SK-N-SH (cell line): ENCODE measurements at regions not wholly inside any gene's neighbourhood (a gene's known extent, or its start where the extent isn't known, plus 50 kb on each side); places are given as distances from the start of the nearest gene placed in this dataset.

Experiments used
- CTCF ChIA-PET: fragments of 300-600, 350-600 bp; formaldehyde crosslinking; extraction: SDS; loops from one replicate; lab custom pipeline; 2021; lab: Yijun Ruan, JAX
- POLR2A ChIA-PET: fragments of 350-600 bp; sonication (Branson Sonifier 250); formaldehyde crosslinking; extraction: SDS; loops from one replicate; lab custom pipeline; 2020; ENCODE audit warnings: antibody characterized with exemption, inconsistent platforms; lab: Yijun Ruan, JAX
- DNase-seq: peaks from one replicate; pipeline ENCODE4 v3.0.0; 2012
- H2AFZ ChIP-seq: fragments of 200-600 bp; sonication (generic); 2 replicates; pipeline ENCODE4 v1.8.1; 2016; ENCODE audit warnings: antibody characterized with exemption, mild to moderate bottlenecking, low read depth
- H3F3A ChIP-seq: fragments of 200-600 bp; sonication (generic); replicated peaks from 2 replicates; pipeline ENCODE3; 2016; ENCODE audit warnings: antibody characterized with exemption, mild to moderate bottlenecking; ENCODE audit not compliant: insufficient read depth
- H3K27ac ChIP-seq, 2 experiments: fragments of 200-500 bp in 1 of 2; fragments of 200-600 bp in 1 of 2; sonication (Bioruptor generic) in 1 of 2; sonication (generic), shearing (Covaris generic) in 1 of 2; 2 replicates each; pipeline versions ENCODE4 v1.5.1 to v1.6.1; 2014 to 2016; ENCODE audit warnings: low read depth in 2 of 2, inconsistent platforms in 1 of 2, low read length in 1 of 2, mild to moderate bottlenecking in 1 of 2, mixed read lengths in 1 of 2
- H3K27me3 ChIP-seq: fragments of 200-600 bp; sonication (generic), shearing (Covaris generic); 2 replicates; pipeline ENCODE4 v1.6.1; 2016; ENCODE audit warnings: mixed run types; ENCODE audit not compliant: insufficient read depth
- H3K36me3 ChIP-seq, 2 experiments: fragments of 200-500 bp in 1 of 2; fragments of 200-600 bp in 1 of 2; sonication (Bioruptor generic) in 1 of 2; sonication (generic) in 1 of 2; replicated peaks in 1 of 2; 2 replicates each; pipeline versions ENCODE3 to v1.5.1; 2014 to 2016; ENCODE audit warnings: low read length in 1 of 2, mild to moderate bottlenecking in 1 of 2; ENCODE audit not compliant: insufficient read depth in 2 of 2, control insufficient read depth in 1 of 2
- H3K4me1 ChIP-seq, 2 experiments: fragments of 200-500 bp in 1 of 2; fragments of 200-600 bp in 1 of 2; sonication (Bioruptor generic) in 1 of 2; sonication (generic), shearing (Covaris generic) in 1 of 2; 2 replicates each; pipeline versions ENCODE4 v1.5.1 to v1.6.1; 2014 to 2016; ENCODE audit warnings: low read depth in 1 of 2, low read length in 1 of 2, mixed run types in 1 of 2; ENCODE audit not compliant: insufficient read depth in 2 of 2, control insufficient read depth in 1 of 2
- H3K4me2 ChIP-seq: fragments of 200-600 bp; sonication (generic), shearing (Covaris generic); 2 replicates; pipeline ENCODE4 v1.6.1; 2017; ENCODE audit warnings: mixed run types
- H3K4me3 ChIP-seq, 2 experiments: fragments of 200-500 bp in 1 of 2; fragments of 200-600 bp in 1 of 2; sonication (Bioruptor generic) in 1 of 2; sonication (generic), shearing (Covaris generic) in 1 of 2; 2 replicates each; pipeline versions ENCODE4 v1.5.1 to v1.8.1; 2014 to 2016; ENCODE audit warnings: low read depth in 2 of 2, inconsistent platforms in 1 of 2, low read length in 1 of 2, mild to moderate bottlenecking in 1 of 2, mixed read lengths in 1 of 2, moderate library complexity in 1 of 2
- H3K79me2 ChIP-seq: fragments of 200-600 bp; sonication (generic); 2 replicates; pipeline ENCODE4 v1.8.1; 2017; ENCODE audit warnings: mild to moderate bottlenecking; ENCODE audit not compliant: insufficient read depth
- H3K9ac ChIP-seq: fragments of 200-600 bp; sonication (generic); 2 replicates; pipeline ENCODE4 v1.6.1; 2017; ENCODE audit warnings: mixed run types
- H3K9me2 ChIP-seq: fragments of 200-600 bp; sonication (generic); 2 replicates; pipeline ENCODE4 v1.6.1; 2017; ENCODE audit warnings: mixed run types
- H3K9me3 ChIP-seq: fragments of 200-600 bp; sonication (generic); 2 replicates; pipeline ENCODE4 v1.6.1; 2017; ENCODE audit warnings: mixed run types, mild to moderate bottlenecking, moderate library complexity
- H4K20me1 ChIP-seq: fragments of 200-600 bp; sonication (generic); 2 replicates; pipeline ENCODE4 v1.6.1; 2017; ENCODE audit warnings: mild to moderate bottlenecking, mixed run types; ENCODE audit not compliant: insufficient read depth
- ELF1 ChIP-seq: IDR thresholded peaks from 2 replicates; pipeline ENCODE4 v1.4.0; 2012
- FOXM1 ChIP-seq: IDR thresholded peaks from 2 replicates; pipeline ENCODE4 v1.4.0; 2012; ENCODE audit warnings: low read depth, mild to moderate bottlenecking
- GABPA ChIP-seq: IDR thresholded peaks from 2 replicates; pipeline ENCODE4 v1.4.0; 2012; ENCODE audit warnings: low read depth, mild to moderate bottlenecking
- GATA2 ChIP-seq: sonication (generic); formaldehyde crosslinking; IDR thresholded peaks from 2 replicates; pipeline ENCODE4 v1.5.0; 2020; ENCODE audit warnings: mild to moderate bottlenecking, missing genetic modification reagents
- NFIC ChIP-seq: IDR thresholded peaks from 2 replicates; pipeline ENCODE4 v1.4.0; 2012; ENCODE audit warnings: borderline replicate concordance
- RCOR1 ChIP-seq: fragments of 150-350 bp; IDR thresholded peaks from 2 replicates; pipeline ENCODE4 v1.6.1; 2017; ENCODE audit warnings: antibody characterized with exemption, low read length
- RFX5 ChIP-seq: IDR thresholded peaks from 2 replicates; pipeline ENCODE4 v1.6.1; 2012; ENCODE audit warnings: mild to moderate bottlenecking, improper control_type of control experiment, low read length
- WGBS: methylation state at CpG from one replicate; pipeline ENCODE4 v1.1.6; 2017; ENCODE audit warnings: low lambda C conversion rate; 5-methylcytosine and 5-hydroxymethylcytosine counted together
- TF ChIP-seq, protein P1 (sequence below): IDR thresholded peaks from 2 replicates; pipeline ENCODE4 v1.4.0; 2012; ENCODE audit warnings: low read depth, borderline replicate concordance
- TF ChIP-seq, protein P2 (sequence below): fragments of 150-350 bp; IDR thresholded peaks from 2 replicates; pipeline ENCODE4 v1.6.1; 2017; ENCODE audit warnings: antibody characterized with exemption, low read length, low read depth, borderline replicate concordance
- TF ChIP-seq, protein P3 (sequence below): IDR thresholded peaks from 2 replicates; pipeline ENCODE4 v1.4.0; 2012; ENCODE audit warnings: low read depth
- TF ChIP-seq, protein P4 (sequence below): fragments of 150-350 bp; IDR thresholded peaks from 2 replicates; pipeline ENCODE4 v1.6.1; 2016; ENCODE audit warnings: mild to moderate bottlenecking, low read depth, low read length

DNA sequence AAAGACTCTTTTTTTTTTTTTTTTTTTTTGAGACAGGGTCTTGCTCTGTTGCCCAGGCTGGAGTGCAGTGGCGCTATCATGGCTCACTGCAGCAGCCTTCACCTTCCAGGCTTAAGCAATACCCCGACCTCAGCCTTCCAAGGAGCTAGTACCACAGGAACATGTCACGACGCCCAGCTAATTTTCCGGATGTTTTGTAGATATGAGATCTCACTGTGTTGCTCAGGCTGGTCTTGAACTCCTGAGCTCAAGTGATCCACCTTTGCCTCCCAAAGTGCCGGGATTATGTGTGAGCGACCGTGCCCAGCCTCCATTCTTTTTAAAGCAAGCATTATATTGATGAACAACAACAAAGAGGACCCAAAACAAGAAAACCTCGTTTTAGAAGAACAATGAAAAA is 307.1 kb upstream of the ID2 start (continued):
- TF ChIP-seq, protein P1, sequence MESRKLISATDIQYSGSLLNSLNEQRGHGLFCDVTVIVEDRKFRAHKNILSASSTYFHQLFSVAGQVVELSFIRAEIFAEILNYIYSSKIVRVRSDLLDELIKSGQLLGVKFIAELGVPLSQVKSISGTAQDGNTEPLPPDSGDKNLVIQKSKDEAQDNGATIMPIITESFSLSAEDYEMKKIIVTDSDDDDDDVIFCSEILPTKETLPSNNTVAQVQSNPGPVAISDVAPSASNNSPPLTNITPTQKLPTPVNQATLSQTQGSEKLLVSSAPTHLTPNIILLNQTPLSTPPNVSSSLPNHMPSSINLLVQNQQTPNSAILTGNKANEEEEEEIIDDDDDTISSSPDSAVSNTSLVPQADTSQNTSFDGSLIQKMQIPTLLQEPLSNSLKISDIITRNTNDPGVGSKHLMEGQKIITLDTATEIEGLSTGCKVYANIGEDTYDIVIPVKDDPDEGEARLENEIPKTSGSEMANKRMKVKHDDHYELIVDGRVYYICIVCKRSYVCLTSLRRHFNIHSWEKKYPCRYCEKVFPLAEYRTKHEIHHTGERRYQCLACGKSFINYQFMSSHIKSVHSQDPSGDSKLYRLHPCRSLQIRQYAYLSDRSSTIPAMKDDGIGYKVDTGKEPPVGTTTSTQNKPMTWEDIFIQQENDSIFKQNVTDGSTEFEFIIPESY: no peak
- no peak for TF ChIP-seq RFX5

DNA sequence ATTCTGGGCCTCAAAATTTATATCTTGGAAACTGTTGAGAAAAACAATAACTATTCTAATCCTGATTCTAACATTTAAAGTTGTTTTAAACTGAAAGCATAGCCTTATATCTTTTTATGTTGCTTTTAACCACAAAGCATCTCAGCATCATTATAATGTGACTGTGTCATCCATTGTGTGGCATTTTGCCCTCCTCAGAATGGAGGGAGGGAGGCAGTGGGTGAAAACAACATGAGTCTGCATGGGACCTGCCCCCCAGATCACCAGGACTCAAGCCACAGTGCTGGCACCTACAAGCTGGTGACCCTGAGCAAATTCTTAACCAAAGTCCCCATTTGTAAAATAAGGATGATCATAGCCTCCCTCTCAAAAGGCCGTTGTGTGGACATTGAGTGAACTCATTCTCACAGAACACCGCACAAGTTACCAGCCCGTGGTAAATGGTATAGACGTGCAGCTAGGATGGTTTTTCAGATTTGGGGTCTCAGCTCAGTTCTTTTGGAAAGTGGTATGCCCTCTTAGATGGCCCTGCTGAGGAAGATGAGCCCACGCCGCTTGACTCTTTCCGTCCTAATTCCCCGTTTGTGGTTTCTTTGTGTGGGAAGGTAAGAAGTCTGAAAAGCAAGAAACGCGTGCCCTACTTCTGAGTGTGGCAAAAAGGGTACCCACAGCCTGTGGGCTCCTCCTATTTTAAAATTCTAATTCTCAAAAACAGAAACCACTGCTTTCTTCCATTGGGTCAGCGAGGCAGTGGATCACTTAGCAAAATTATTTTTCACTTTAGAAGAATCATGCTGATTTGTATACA is 305.0 kb upstream of the ID2 start:
- WGBS: 85% methylated on average over 11 of the region's 11 CpGs
- H3K4me3 ChIP-seq: no peak overlapping the region
- H3K27me3 ChIP-seq: no peaks in the 10 kb centered on the region
- no peaks in the 10 kb centered on the region for H3K9me2 ChIP-seq
- no peaks in the 10 kb centered on the region for H3K4me1 ChIP-seq
- H3K4me2 ChIP-seq: no peak overlapping the region
- H3K9me3 ChIP-seq: no peaks in the 10 kb centered on the region
- TF ChIP-seq GATA2 (CRISPR knock-in tag) (no peak), GABPA (no peak), NFIC (no peak), RCOR1 (no peak), FOXM1 (no peak)
- no peaks in the 10 kb centered on the region for H3K79me2 ChIP-seq
- no peaks in the 10 kb centered on the region for H4K20me1 ChIP-seq
- no peak for DNase-seq
- ChIA-PET POLR2A (no interaction called here), CTCF (no interaction called here)
- H3F3A ChIP-seq: no peaks in the 10 kb centered on the region
- H3K36me3 ChIP-seq: no peaks in the 10 kb centered on the region
- H2AFZ ChIP-seq: no peak overlapping the region
- H3K27ac ChIP-seq: no peak overlapping the region
- H3K9ac ChIP-seq: no peak overlapping the region

DNA sequence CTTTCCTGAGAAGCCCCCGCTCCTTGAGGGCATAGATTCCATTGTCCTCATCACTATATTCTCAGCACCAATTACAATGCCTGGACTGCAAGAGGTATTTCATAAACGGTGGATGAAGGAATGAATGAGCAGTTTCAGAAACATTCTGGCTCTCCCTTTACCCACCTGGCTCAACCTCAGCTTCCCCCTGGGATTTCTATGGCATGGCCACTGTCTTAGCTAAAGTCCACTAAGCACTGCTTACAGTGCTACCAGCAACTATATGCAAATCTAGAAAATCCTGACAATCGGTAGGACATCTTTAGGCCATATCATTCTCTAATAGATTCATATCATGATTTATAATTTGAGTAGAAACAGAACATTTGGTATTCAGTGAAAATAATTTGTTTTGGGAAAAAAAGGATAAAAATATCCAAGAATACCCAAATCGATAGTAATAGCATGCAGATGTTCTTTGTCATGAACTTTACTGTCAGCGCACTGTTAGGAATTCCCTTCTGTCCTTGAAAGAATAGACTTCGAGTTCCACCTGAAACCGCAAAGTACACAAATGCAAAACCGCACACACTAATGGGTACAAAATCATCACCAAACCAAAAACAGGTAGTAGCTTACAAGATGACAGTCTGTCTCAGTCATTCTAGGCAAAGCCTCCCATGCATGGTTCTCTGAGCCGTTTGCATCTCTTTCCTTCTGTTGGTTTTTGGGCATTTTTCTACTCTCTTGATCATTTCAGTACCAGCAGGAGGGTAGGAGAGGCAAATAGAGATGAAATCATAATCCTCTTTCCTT is 303.6 kb upstream of the ID2 start:
- POLR2A ChIA-PET: no interaction called here
- Histone ChIP-seq H3F3A (no peaks in the 10 kb centered on the region), H2AFZ (no peak overlapping the region), H3K27me3 (no peaks in the 10 kb centered on the region), H3K4me2 (no peak overlapping the region), H3K9me2 (no peaks in the 10 kb centered on the region), H3K9ac (no peak overlapping the region), H3K4me1 (no peaks in the 10 kb centered on the region; a peak in 1 of 4 replicates), H3K79me2 (no peaks in the 10 kb centered on the region), H3K9me3 (no peaks in the 10 kb centered on the region), H3K36me3 (no peaks in the 10 kb centered on the region), H3K27ac (no peak overlapping the region), H4K20me1 (no peaks in the 10 kb centered on the region), H3K4me3 (no peak overlapping the region)
- TF ChIP-seq, protein P2, sequence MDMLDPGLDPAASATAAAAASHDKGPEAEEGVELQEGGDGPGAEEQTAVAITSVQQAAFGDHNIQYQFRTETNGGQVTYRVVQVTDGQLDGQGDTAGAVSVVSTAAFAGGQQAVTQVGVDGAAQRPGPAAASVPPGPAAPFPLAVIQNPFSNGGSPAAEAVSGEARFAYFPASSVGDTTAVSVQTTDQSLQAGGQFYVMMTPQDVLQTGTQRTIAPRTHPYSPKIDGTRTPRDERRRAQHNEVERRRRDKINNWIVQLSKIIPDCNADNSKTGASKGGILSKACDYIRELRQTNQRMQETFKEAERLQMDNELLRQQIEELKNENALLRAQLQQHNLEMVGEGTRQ: no peak
- TF ChIP-seq GABPA (no peak), ELF1 (no peak)
- TF ChIP-seq, protein P3, sequence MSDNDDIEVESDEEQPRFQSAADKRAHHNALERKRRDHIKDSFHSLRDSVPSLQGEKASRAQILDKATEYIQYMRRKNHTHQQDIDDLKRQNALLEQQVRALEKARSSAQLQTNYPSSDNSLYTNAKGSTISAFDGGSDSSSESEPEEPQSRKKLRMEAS: no peak
- TF ChIP-seq, protein P4, sequence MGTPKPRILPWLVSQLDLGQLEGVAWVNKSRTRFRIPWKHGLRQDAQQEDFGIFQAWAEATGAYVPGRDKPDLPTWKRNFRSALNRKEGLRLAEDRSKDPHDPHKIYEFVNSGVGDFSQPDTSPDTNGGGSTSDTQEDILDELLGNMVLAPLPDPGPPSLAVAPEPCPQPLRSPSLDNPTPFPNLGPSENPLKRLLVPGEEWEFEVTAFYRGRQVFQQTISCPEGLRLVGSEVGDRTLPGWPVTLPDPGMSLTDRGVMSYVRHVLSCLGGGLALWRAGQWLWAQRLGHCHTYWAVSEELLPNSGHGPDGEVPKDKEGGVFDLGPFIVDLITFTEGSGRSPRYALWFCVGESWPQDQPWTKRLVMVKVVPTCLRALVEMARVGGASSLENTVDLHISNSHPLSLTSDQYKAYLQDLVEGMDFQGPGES: no peak
- DNase-seq: no peak
- CTCF ChIA-PET: interaction anchor here (0.9 kb wide), 1 partner anchor 30 kb away, joined by 3 read pairs; no protein-coding TSS in a partner anchor
- WGBS: 69% methylated on average over 9 of the region's 9 CpGs
